Stimulated activated CD4-positive, alpha-beta T cell treated with anti-CD3 and anti-CD28 coated beads, Interleukin-1b, Interleukin-23, amount 100 ng/mL, for 24 hours (primary cell): ENCODE measurements at regions not wholly inside any gene's neighbourhood (a gene's known extent, or its start where the extent isn't known, plus 50 kb on each side); places are given as distances from the start of the nearest gene placed in this dataset.

Source experiments
- DNase-seq, 4 experiments: peaks; one replicate each; pipeline ENCODE4 v3.0.0-alpha.2; 2020; ENCODE audit warnings: low read depth in 4 of 4, low spot score in 1 of 4

- no peak for DNase-seq
Observed at GRCh38 chr3:153714588-153715290, 406.5 kb upstream of the ARHGEF26 start.

GRCh38 chr3:153722157-153722556, 399.0 kb upstream of the ARHGEF26 start:
- no peak for DNase-seq

- DNase-seq, result no peak
Observed at GRCh38 chr3:153731071-153731470, 390.1 kb upstream of the ARHGEF26 start.

GRCh38 chr3:153734777-153735551, 386.2 kb upstream of the ARHGEF26 start:
- DNase-seq, result no peak

- no peak for DNase-seq
Observed at GRCh38 chr3:153740109-153740508, 381.1 kb upstream of the ARHGEF26 start.

GRCh38 chr3:153744889-153745288, 376.3 kb upstream of the ARHGEF26 start:
- no peak for DNase-seq

GRCh38 chr3:153746211-153746610, 375.0 kb upstream of the ARHGEF26 start:
- no peak for DNase-seq

GRCh38 chr3:153749070-153749610, 372.1 kb upstream of the ARHGEF26 start:
- no peak for DNase-seq

- DNase-seq, result no peak
Observed at GRCh38 chr3:153752405-153753027, 368.7 kb upstream of the ARHGEF26 start.

GRCh38 chr3:153753035-153753434, 368.2 kb upstream of the ARHGEF26 start:
- no peak for DNase-seq

- no peak for DNase-seq
Observed at GRCh38 chr3:153756816-153757215, 364.4 kb upstream of the ARHGEF26 start.

- no peak for DNase-seq
Observed at GRCh38 chr3:153757839-153758238, 363.4 kb upstream of the ARHGEF26 start.

- no peak for DNase-seq
Observed at GRCh38 chr3:153760948-153761347, 360.2 kb upstream of the ARHGEF26 start.

GRCh38 chr3:153762411-153763235, 358.6 kb upstream of the ARHGEF26 start:
- no peak for DNase-seq

GRCh38 chr3:153767601-153768560, 353.3 kb upstream of the ARHGEF26 start:
- DNase-seq, result no peak

GRCh38 chr3:153768561-153769469, 352.4 kb upstream of the ARHGEF26 start:
- DNase-seq, result peak in 2 of 4 experiments; percentile 17 to 21

GRCh38 chr3:153783106-153783505, 338.1 kb upstream of the ARHGEF26 start:
- DNase-seq, result no peak

- no peak for DNase-seq
Observed at GRCh38 chr3:153783741-153784480, 337.3 kb upstream of the ARHGEF26 start.
